Astrocyte (in vitro differentiated cells and primary cell): ENCODE measurements at regions not wholly inside any gene's neighbourhood (a gene's known extent, or its start where the extent isn't known, plus 50 kb on each side); places are given as distances from the start of the nearest gene placed in this dataset.

ENCODE experiments used
- EZH2 ChIP-seq: IDR thresholded peaks from 2 replicates; pipeline ENCODE4 v1.6.1; 2012; ENCODE audit warnings: mild to moderate bottlenecking, low read length, inconsistent platforms; ENCODE audit not compliant: insufficient read depth
- TF ChIP-seq, protein P1 (sequence below): IDR thresholded peaks from 2 replicates; pipeline ENCODE4 v1.5.1; 2011; ENCODE audit warnings: low read depth, mild to moderate bottlenecking, inconsistent platforms, low read length, moderate library complexity; ENCODE audit not compliant: insufficient read depth

DNA sequence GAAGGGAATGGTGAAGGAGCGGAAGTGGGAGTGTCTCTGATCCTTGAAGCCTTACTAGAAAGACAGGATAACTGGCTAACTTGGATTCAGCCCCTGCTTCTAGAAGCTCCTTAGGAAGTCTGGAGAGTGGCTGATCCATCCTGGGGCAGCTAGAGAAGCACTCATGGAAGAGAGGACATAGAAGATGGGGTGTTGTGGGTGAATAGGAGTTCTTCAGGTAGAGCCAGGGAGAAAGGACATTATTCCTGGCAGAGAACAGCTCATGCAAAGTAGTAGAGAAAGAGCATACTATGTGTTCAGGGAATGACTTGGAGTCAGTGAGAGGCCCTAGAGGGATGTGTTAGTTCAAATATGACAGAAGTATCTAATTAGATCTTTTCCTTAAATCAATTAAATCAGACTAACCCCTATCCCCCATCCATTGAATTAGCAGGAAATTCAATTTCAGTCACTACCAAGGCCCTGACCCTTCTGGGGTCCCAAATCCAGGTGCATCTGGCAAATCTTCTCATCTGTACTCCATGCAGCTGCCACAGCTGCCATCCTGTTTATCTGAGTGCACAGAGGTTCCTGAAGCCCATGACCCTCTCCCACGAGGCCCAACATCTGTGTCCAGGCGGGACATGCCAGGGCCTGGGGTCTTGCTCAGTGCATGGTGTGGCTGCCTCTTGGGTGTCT lies 130.7 kb downstream of the DHX35 start:
- no peak for TF ChIP-seq EZH2
- TF ChIP-seq, protein P1, sequence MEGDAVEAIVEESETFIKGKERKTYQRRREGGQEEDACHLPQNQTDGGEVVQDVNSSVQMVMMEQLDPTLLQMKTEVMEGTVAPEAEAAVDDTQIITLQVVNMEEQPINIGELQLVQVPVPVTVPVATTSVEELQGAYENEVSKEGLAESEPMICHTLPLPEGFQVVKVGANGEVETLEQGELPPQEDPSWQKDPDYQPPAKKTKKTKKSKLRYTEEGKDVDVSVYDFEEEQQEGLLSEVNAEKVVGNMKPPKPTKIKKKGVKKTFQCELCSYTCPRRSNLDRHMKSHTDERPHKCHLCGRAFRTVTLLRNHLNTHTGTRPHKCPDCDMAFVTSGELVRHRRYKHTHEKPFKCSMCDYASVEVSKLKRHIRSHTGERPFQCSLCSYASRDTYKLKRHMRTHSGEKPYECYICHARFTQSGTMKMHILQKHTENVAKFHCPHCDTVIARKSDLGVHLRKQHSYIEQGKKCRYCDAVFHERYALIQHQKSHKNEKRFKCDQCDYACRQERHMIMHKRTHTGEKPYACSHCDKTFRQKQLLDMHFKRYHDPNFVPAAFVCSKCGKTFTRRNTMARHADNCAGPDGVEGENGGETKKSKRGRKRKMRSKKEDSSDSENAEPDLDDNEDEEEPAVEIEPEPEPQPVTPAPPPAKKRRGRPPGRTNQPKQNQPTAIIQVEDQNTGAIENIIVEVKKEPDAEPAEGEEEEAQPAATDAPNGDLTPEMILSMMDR: no peak
